Panc1 (cell line): ENCODE measurements at regions not wholly inside any gene's neighbourhood (a gene's known extent, or its start where the extent isn't known, plus 50 kb on each side); places are given as distances from the start of the nearest gene placed in this dataset.

Source experiments
- SIN3A ChIP-seq: IDR thresholded peaks from 2 replicates; pipeline ENCODE4 v1.6.1; 2012; ENCODE audit warnings: low read depth, mild to moderate bottlenecking, low read length, moderate library complexity, borderline replicate concordance; ENCODE audit not compliant: insufficient read depth
- TF ChIP-seq, protein P1 (sequence below): fragments of 450-650 bp; IDR thresholded peaks from 2 replicates; pipeline ENCODE4 v1.5.1; 2017; ENCODE audit warnings: mild to moderate bottlenecking

DNA sequence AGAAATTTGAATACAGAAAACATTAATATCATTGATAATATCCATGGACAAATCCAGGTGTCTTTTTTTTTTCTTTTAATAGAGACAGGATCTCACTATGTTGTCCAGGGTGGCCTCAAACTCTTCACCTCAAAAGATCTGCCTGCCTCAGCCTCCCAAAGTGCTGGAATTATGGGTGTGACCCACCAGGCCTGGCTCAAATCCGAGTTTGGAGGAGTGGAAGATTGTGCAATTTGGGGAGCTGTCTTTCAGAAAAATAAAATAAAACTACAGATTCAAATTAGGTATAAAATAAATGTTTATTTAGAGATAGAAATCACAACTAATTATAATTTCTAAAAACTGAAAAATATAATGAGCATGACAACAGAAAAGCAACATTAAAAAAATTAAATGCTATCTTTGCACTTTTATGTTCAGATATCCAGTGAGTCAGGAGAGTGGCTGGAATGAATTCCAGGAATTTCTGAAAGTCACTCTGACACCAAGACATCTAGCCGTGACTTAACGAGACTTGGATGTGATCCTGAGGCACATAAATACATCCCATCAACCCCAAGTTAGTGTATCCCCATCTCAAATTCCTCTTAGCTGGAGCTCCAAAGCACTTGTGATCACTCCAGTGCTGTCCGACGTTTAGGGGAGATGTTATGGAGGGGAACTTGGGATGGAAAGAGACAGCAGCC lies 128.6 kb upstream of the THY1 start:
- TF ChIP-seq, protein P1, sequence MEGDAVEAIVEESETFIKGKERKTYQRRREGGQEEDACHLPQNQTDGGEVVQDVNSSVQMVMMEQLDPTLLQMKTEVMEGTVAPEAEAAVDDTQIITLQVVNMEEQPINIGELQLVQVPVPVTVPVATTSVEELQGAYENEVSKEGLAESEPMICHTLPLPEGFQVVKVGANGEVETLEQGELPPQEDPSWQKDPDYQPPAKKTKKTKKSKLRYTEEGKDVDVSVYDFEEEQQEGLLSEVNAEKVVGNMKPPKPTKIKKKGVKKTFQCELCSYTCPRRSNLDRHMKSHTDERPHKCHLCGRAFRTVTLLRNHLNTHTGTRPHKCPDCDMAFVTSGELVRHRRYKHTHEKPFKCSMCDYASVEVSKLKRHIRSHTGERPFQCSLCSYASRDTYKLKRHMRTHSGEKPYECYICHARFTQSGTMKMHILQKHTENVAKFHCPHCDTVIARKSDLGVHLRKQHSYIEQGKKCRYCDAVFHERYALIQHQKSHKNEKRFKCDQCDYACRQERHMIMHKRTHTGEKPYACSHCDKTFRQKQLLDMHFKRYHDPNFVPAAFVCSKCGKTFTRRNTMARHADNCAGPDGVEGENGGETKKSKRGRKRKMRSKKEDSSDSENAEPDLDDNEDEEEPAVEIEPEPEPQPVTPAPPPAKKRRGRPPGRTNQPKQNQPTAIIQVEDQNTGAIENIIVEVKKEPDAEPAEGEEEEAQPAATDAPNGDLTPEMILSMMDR = no peak
- TF ChIP-seq SIN3A = no peak
